ENCODE measurements at regions not wholly inside any gene's neighbourhood (a gene's known extent, or its start where the extent isn't known, plus 50 kb on each side); places are given as distances from the start of the nearest gene placed in this dataset.

- Histone ChIP-seq H3F3A (replicated peaks; ENCODE audit: insufficient read depth) (no peaks in the 10 kb centered on the region), H3K27me3 (ENCODE audit: insufficient read depth) (no peaks in the 10 kb centered on the region), H3K27ac (ENCODE audit: low read depth in 2 of 2, low read length in 1 of 2) (no peak overlapping the region), H3K79me2 (ENCODE audit: insufficient read depth) (no peaks in the 10 kb centered on the region), H2AFZ (ENCODE audit: low read depth) (no peak overlapping the region), H3K4me2 (no peak overlapping the region), H3K4me3 (ENCODE audit: low read depth in 2 of 2, low read length in 1 of 2) (no peak overlapping the region), H3K9me2 (no peaks in the 10 kb centered on the region), H3K36me3 (replicated peaks in 1 of 2; ENCODE audit: control insufficient read depth in 1 of 2, insufficient read depth in 2 of 2, low read length in 1 of 2) (no peaks in the 10 kb centered on the region), H3K4me1 (ENCODE audit: control insufficient read depth in 1 of 2, insufficient read depth in 2 of 2, low read depth in 1 of 2, low read length in 1 of 2) (no peaks in the 10 kb centered on the region), H3K9ac (no peak overlapping the region), H3K9me3 (no peaks in the 10 kb centered on the region), H4K20me1 (ENCODE audit: insufficient read depth) (no peaks in the 10 kb centered on the region)
- no peak for DNase-seq
- TF ChIP-seq USF2 (IDR thresholded peaks at IDR 0.05; ENCODE audit: borderline replicate concordance, low read depth, low read length) (no peak), MAX (IDR thresholded peaks at IDR 0.05; ENCODE audit: low read depth) (no peak), PBX3 (IDR thresholded peaks at IDR 0.05) (no peak), TAF1 (IDR thresholded peaks at IDR 0.05; ENCODE audit: borderline replicate concordance, low read depth, low read length) (no peak)
- POLR2A ChIA-PET = no interaction called here
- CTCF ChIA-PET = interaction anchor here (0.6 kb wide), 1 partner anchor 31 kb away, joined by 3 read pairs; no protein-coding TSS in a partner anchor
These were observed 1230.2 kb downstream of the JRKL start for GRCh38 chr11:97620007-97620406.

GRCh38 chr11:97621282-97621681, 1231.5 kb downstream of the JRKL start:
- DNase-seq = no peak
- no peaks in the 10 kb centered on the region for H3K36me3 ChIP-seq (replicated peaks in 1 of 2; ENCODE audit: control insufficient read depth in 1 of 2, insufficient read depth in 2 of 2, low read length in 1 of 2)
- no peaks in the 10 kb centered on the region for H3K9me2 ChIP-seq
- H3K4me1 ChIP-seq (ENCODE audit: control insufficient read depth in 1 of 2, insufficient read depth in 2 of 2, low read depth in 1 of 2, low read length in 1 of 2) = no peaks in the 10 kb centered on the region
- no peak overlapping the region for H3K9ac ChIP-seq
- CTCF ChIA-PET = interaction anchor here (1.0 kb wide), 1 partner anchor 9 kb away, joined by 3 read pairs; no protein-coding TSS in a partner anchor
- no peak overlapping the region for H3K27ac ChIP-seq (ENCODE audit: low read depth in 2 of 2, low read length in 1 of 2)
- no peak overlapping the region for H2AFZ ChIP-seq (ENCODE audit: low read depth)
- H3K79me2 ChIP-seq (ENCODE audit: insufficient read depth) = no peaks in the 10 kb centered on the region
- H3F3A ChIP-seq (replicated peaks; ENCODE audit: insufficient read depth) = no peaks in the 10 kb centered on the region
- H3K4me2 ChIP-seq = no peak overlapping the region
- H4K20me1 ChIP-seq (ENCODE audit: insufficient read depth) = no peaks in the 10 kb centered on the region
- no peak overlapping the region for H3K4me3 ChIP-seq (ENCODE audit: low read depth in 2 of 2, low read length in 1 of 2)
- H3K9me3 ChIP-seq = no peaks in the 10 kb centered on the region
- TF ChIP-seq TEAD4 (IDR thresholded peaks at IDR 0.05; ENCODE audit: borderline replicate concordance, insufficient read depth) = no peak
- TF ChIP-seq FOXM1 (IDR thresholded peaks at IDR 0.05; ENCODE audit: low read depth) = no peak
- no peak for TF ChIP-seq FOSL2 (IDR thresholded peaks at IDR 0.05; ENCODE audit: borderline replicate concordance, low read depth)
- no peak for TF ChIP-seq ELF1 (IDR thresholded peaks at IDR 0.05)
- TF ChIP-seq MEF2A (IDR thresholded peaks at IDR 0.05; ENCODE audit: borderline replicate concordance, low read depth) = no peak
- TF ChIP-seq POLR2AphosphoS5 (IDR thresholded peaks at IDR 0.05; ENCODE audit: low read depth, low read length) = no peak
- no peak for TF ChIP-seq ZBTB33 (IDR thresholded peaks at IDR 0.05; ENCODE audit: borderline replicate concordance, low read depth)
- TF ChIP-seq RFX5 (IDR thresholded peaks at IDR 0.05; ENCODE audit: low read length) = no peak
- no peak for TF ChIP-seq MXI1 (IDR thresholded peaks at IDR 0.05; ENCODE audit: low read depth, low read length)
- TF ChIP-seq PBX3 (IDR thresholded peaks at IDR 0.05) = no peak
- TF ChIP-seq FOXJ3 (CRISPR knock-in tag; IDR thresholded peaks at IDR 0.05) = no peak
- no peak for TF ChIP-seq JUND (IDR thresholded peaks at IDR 0.05)
- no peak for TF ChIP-seq TCF12 (IDR thresholded peaks at IDR 0.05)
- no peak for TF ChIP-seq IRF3 (IDR thresholded peaks at IDR 0.05; ENCODE audit: low read depth, low read length)
- H3K27me3 ChIP-seq (ENCODE audit: insufficient read depth) = no peaks in the 10 kb centered on the region
- POLR2A ChIA-PET = no interaction called here

Data from SK-N-SH (cell line).